H9 (cell line): ENCODE measurements at regions not wholly inside any gene's neighbourhood (a gene's known extent, or its start where the extent isn't known, plus 50 kb on each side); places are given as distances from the start of the nearest gene placed in this dataset.

Experiments used
- DNase-seq: peaks from one replicate; pipeline ENCODE4 v3.0.0-alpha.2; 2017
- H2AFZ ChIP-seq: one replicate; pipeline ENCODE4 v1.6.1; 2013; ENCODE audit warnings: mild to moderate bottlenecking, low read length, control low read depth, moderate library complexity
- H2AK5ac ChIP-seq: 2 replicates; pipeline ENCODE4 v1.6.1; 2013; ENCODE audit warnings: low read length, control low read depth, mixed read lengths; ENCODE audit not compliant: insufficient read length
- H2BK120ac ChIP-seq: one replicate; pipeline ENCODE4 v1.6.1; 2013; ENCODE audit warnings: low read depth, mild to moderate bottlenecking, low read length, control low read depth, inconsistent platforms; ENCODE audit not compliant: poor library complexity, severe bottlenecking
- H2BK12ac ChIP-seq: 2 replicates; pipeline ENCODE4 v1.6.1; 2013; ENCODE audit warnings: low read length, control low read depth, mixed read lengths, low read depth; ENCODE audit not compliant: insufficient read length
- H2BK15ac ChIP-seq: 2 replicates; pipeline ENCODE4 v1.6.1; 2013; ENCODE audit warnings: low read depth, low read length, control low read depth
- H2BK20ac ChIP-seq: one replicate; pipeline ENCODE4 v1.6.1; 2013; ENCODE audit warnings: low read depth, mild to moderate bottlenecking, low read length, control low read depth, inconsistent platforms; ENCODE audit not compliant: poor library complexity, severe bottlenecking
- H2BK5ac ChIP-seq: 2 replicates; pipeline ENCODE4 v1.6.1; 2013; ENCODE audit warnings: low read length, control low read depth, mixed read lengths; ENCODE audit not compliant: insufficient read length
- H3K14ac ChIP-seq: 2 replicates; pipeline ENCODE4 v1.6.1; 2013; ENCODE audit warnings: low read length, control low read depth; ENCODE audit not compliant: insufficient read depth
- H3K18ac ChIP-seq: 2 replicates; pipeline ENCODE4 v1.6.1; 2013; ENCODE audit warnings: low read depth, mild to moderate bottlenecking, mixed read lengths, low read length, control low read depth; ENCODE audit not compliant: insufficient read length
- H3K23ac ChIP-seq: 2 replicates; pipeline ENCODE4 v1.6.1; 2013; ENCODE audit warnings: low read length, control low read depth, mixed read lengths, low read depth; ENCODE audit not compliant: insufficient read length
- H3K23me2 ChIP-seq: 2 replicates; pipeline ENCODE4 v1.6.1; 2013; ENCODE audit warnings: low read depth, mild to moderate bottlenecking, mixed read lengths, low read length, control low read depth; ENCODE audit not compliant: insufficient read length, poor library complexity, severe bottlenecking
- H3K27ac ChIP-seq: 2 replicates; pipeline ENCODE4 v1.5.1; 2013; ENCODE audit warnings: low read length, control low read depth, mixed read lengths, low read depth; ENCODE audit not compliant: insufficient read length
- H3K27me3 ChIP-seq: 2 replicates; pipeline ENCODE4 v1.6.1; 2013; ENCODE audit warnings: low read length, control low read depth, inconsistent platforms; ENCODE audit not compliant: insufficient read depth
- H3K4ac ChIP-seq: 2 replicates; pipeline ENCODE4 v1.6.1; 2013; ENCODE audit warnings: low read depth, mild to moderate bottlenecking, control low read depth, inconsistent platforms, low read length, moderate library complexity
- H3K4me1 ChIP-seq: 2 replicates; pipeline ENCODE4 v1.6.1; 2013; ENCODE audit warnings: low read length, control low read depth, inconsistent platforms; ENCODE audit not compliant: insufficient read depth
- H3K4me2 ChIP-seq: 2 replicates; pipeline ENCODE4 v1.6.1; 2013; ENCODE audit warnings: low read length, control low read depth, mixed read lengths; ENCODE audit not compliant: insufficient read length, insufficient read depth
- H3K56ac ChIP-seq: 2 replicates; pipeline ENCODE4 v1.6.1; 2013; ENCODE audit warnings: low read depth, mild to moderate bottlenecking, mixed read lengths, low read length, control low read depth; ENCODE audit not compliant: insufficient read length
- H3K79me1 ChIP-seq: 2 replicates; pipeline ENCODE4 v1.6.1; 2013; ENCODE audit warnings: low read depth, mild to moderate bottlenecking, moderate library complexity, low read length, control low read depth, inconsistent platforms; ENCODE audit not compliant: insufficient read depth, poor library complexity, severe bottlenecking
- H3K79me2 ChIP-seq: 2 replicates; pipeline ENCODE4 v1.6.1; 2013; ENCODE audit warnings: low read length, control low read depth, inconsistent platforms; ENCODE audit not compliant: insufficient read depth
- H3K9ac ChIP-seq: 2 replicates; pipeline ENCODE4 v1.6.1; 2013; ENCODE audit warnings: low read length, control low read depth, mixed read lengths; ENCODE audit not compliant: insufficient read length; ENCODE audit errors: extremely low read depth
- H3K9me3 ChIP-seq: one replicate; pipeline ENCODE4 v1.6.1; 2013; ENCODE audit warnings: low read depth, low read length, inconsistent platforms; ENCODE audit not compliant: control insufficient read depth
- H3T11ph ChIP-seq: one replicate; pipeline ENCODE4 v1.6.1; 2013; ENCODE audit warnings: mild to moderate bottlenecking, low read length, control low read depth, inconsistent platforms
- H4K20me1 ChIP-seq: one replicate; pipeline ENCODE4 v1.6.1; 2013; ENCODE audit not compliant: control insufficient read depth, insufficient read length, insufficient read depth
- H4K5ac ChIP-seq: 2 replicates; pipeline ENCODE4 v1.6.1; 2013; ENCODE audit warnings: low read depth, mild to moderate bottlenecking, mixed read lengths, low read length, control low read depth; ENCODE audit not compliant: insufficient read length
- H4K8ac ChIP-seq: replicated peaks from 2 replicates; pipeline ENCODE4 v1.6.1; 2013; ENCODE audit warnings: low read length, control low read depth, mixed read lengths, low read depth; ENCODE audit not compliant: insufficient read length
- H4K91ac ChIP-seq: 2 replicates; pipeline ENCODE4 v1.6.1; 2013; ENCODE audit warnings: low read depth, mild to moderate bottlenecking, moderate library complexity, mixed read lengths, low read length, control low read depth; ENCODE audit not compliant: insufficient read length
- H3K27ac Mint-ChIP-seq, 3 experiments: 2 replicates in 2 of 3; 3 replicates in 1 of 3; pipeline ENCODE4 v1.8.0; 2020 to 2021; ENCODE audit warnings: mixed read lengths in 3 of 3, mild to moderate bottlenecking in 1 of 3, moderate library complexity in 1 of 3
- H3K27me3 Mint-ChIP-seq: 2 replicates; pipeline ENCODE4 v1.8.0; 2021; ENCODE audit warnings: low read depth, mild to moderate bottlenecking, moderate library complexity, mixed read lengths
- H3K36me3 Mint-ChIP-seq, 3 experiments: 2 replicates in 2 of 3; 3 replicates in 1 of 3; pipeline ENCODE4 v1.8.0; 2020 to 2021; ENCODE audit warnings: low read depth in 3 of 3, mixed read lengths in 3 of 3; ENCODE audit not compliant: insufficient read depth in 1 of 3
- H3K4me1 Mint-ChIP-seq, 2 experiments: 2 replicates each; pipeline ENCODE4 v1.8.0; 2020; ENCODE audit warnings: mixed read lengths in 2 of 2
- H3K4me3 Mint-ChIP-seq, 2 experiments: 2 replicates in 1 of 2; 3 replicates in 1 of 2; pipeline ENCODE4 v1.8.0; 2020 to 2021; ENCODE audit warnings: mild to moderate bottlenecking in 2 of 2, mixed read lengths in 2 of 2, moderate library complexity in 1 of 2
- H3K9me3 Mint-ChIP-seq, 2 experiments: 2 replicates in 1 of 2; 3 replicates in 1 of 2; pipeline ENCODE4 v1.8.0; 2020; ENCODE audit warnings: mild to moderate bottlenecking in 2 of 2, mixed read lengths in 2 of 2, moderate library complexity in 1 of 2
- WGBS: extraction: QIAGEN DNeasy Blood & Tissue Kit; methylation state at CpG from one replicate; pipeline ENCODE4 v1.1.7; 2013; ENCODE audit warnings: missing lambda C conversion rate, low lambda C conversion rate, mixed read lengths; ENCODE audit not compliant: insufficient read length; ENCODE audit errors: extremely low coverage; 5-methylcytosine and 5-hydroxymethylcytosine counted together
- TF ChIP-seq, protein P1 (sequence below): fragments of 200-600 bp; sonication (generic); conservative IDR thresholded peaks from 3 replicates; pipeline ENCODE4 v1.8.0; 2021; ENCODE audit warnings: antibody characterized with exemption, mild to moderate bottlenecking

DNA sequence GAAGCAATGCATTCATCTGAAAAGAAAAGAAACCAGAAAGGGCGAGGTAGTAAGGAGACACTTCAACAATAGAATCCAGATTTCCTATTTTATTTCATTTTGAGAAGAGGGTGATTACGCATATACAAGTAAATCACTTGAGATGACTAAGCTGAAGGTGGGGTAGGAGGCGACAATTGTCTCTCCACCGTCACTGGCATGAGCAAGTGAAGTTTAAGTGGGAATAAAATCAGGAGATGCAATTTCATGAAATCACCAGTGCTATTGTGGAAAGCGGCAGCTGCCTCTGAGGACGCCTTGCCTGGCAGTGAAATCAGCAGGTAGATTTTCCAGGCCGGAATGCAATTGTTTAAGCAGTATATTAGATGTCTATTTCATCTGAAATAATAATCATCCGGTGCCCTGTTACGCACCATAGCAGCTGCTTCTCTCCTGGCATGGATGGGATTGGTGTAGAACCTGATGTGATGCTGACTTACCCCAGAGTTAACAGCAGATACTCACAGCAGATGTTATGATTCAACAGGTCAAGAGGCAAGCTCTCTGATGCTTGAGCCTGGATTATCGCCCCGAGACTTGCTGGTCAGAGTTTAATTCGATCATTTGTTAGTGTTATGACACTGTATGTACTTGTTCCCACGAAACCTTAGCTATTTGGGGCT lies 64.3 kb downstream of the RASL11A start:
- H3K4me1 ChIP-seq, result no peaks in the 10 kb centered on the region; the same call in 1 of the 2 replicates
- H4K91ac ChIP-seq, result no peak overlapping the region
- H3K23me2 ChIP-seq, result no peaks in the 10 kb centered on the region
- no peak overlapping the region for H3K18ac ChIP-seq
- no peak overlapping the region for H2BK5ac ChIP-seq
- H3K23ac ChIP-seq, result no peak overlapping the region
- H2AK5ac ChIP-seq, result no peak overlapping the region
- no peak overlapping the region for H3T11ph ChIP-seq
- H3K14ac ChIP-seq, result no peak overlapping the region
- H2BK20ac ChIP-seq, result no peak overlapping the region
- H3K79me2 ChIP-seq, result no peaks in the 10 kb centered on the region
- H2BK12ac ChIP-seq, result no peak overlapping the region
- Mint-ChIP-seq H3K9me3 (no peaks in the 10 kb centered on the region; a peak in 1 of 5 replicates), H3K4me1 (peaks cover 37 to 38% of the 10 kb centered on the region in 2 experiments), H3K27me3 (peaks cover 8% of the 10 kb centered on the region), H3K27ac (no peak overlapping the region), H3K36me3 (no peaks in the 10 kb centered on the region), H3K4me3 (no peak overlapping the region)
- no peak overlapping the region for H2AFZ ChIP-seq
- no peak overlapping the region for H4K8ac ChIP-seq
- H3K79me1 ChIP-seq, result no peaks in the 10 kb centered on the region
- H2BK15ac ChIP-seq, result no peak overlapping the region
- DNase-seq, result no peak
- no CpG with 5 or more reads among the region's 13 CpGs for WGBS
- no peak overlapping the region for H2BK120ac ChIP-seq
- no peak overlapping the region for H4K5ac ChIP-seq
- H3K4ac ChIP-seq, result no peak overlapping the region
- TF ChIP-seq, protein P1, sequence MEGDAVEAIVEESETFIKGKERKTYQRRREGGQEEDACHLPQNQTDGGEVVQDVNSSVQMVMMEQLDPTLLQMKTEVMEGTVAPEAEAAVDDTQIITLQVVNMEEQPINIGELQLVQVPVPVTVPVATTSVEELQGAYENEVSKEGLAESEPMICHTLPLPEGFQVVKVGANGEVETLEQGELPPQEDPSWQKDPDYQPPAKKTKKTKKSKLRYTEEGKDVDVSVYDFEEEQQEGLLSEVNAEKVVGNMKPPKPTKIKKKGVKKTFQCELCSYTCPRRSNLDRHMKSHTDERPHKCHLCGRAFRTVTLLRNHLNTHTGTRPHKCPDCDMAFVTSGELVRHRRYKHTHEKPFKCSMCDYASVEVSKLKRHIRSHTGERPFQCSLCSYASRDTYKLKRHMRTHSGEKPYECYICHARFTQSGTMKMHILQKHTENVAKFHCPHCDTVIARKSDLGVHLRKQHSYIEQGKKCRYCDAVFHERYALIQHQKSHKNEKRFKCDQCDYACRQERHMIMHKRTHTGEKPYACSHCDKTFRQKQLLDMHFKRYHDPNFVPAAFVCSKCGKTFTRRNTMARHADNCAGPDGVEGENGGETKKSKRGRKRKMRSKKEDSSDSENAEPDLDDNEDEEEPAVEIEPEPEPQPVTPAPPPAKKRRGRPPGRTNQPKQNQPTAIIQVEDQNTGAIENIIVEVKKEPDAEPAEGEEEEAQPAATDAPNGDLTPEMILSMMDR, result no peak
- no peak overlapping the region for H3K56ac ChIP-seq
- no peaks in the 10 kb centered on the region for H3K27me3 ChIP-seq
- no peak overlapping the region for H3K9ac ChIP-seq
- H3K4me2 ChIP-seq, result no peak overlapping the region
- H4K20me1 ChIP-seq, result no peaks in the 10 kb centered on the region
- no peaks in the 10 kb centered on the region for H3K9me3 ChIP-seq
- H3K27ac ChIP-seq, result no peak overlapping the region
